AG10803 (cell line): ENCODE measurements at regions not wholly inside any gene's neighbourhood (a gene's known extent, or its start where the extent isn't known, plus 50 kb on each side); places are given as distances from the start of the nearest gene placed in this dataset.

Source experiments
- DNase-seq: peaks from one replicate; pipeline ENCODE4 v3.0.0; 2010; ENCODE audit warnings: low read depth
- H3K4me3 ChIP-seq: 2 replicates; pipeline ENCODE4 v1.5.1; 2011; ENCODE audit warnings: mild to moderate bottlenecking, low read length, control low read depth
- TF ChIP-seq, protein P1 (sequence below): conservative IDR thresholded peaks from 2 replicates; pipeline ENCODE4 v1.5.1; 2011; ENCODE audit warnings: mild to moderate bottlenecking, low read length, control low read depth, inconsistent platforms

GRCh38 chr16:64172226-64172625 is 949.6 kb downstream of the CDH11 start:
- H3K4me3 ChIP-seq, result no peak overlapping the region
- TF ChIP-seq, protein P1, sequence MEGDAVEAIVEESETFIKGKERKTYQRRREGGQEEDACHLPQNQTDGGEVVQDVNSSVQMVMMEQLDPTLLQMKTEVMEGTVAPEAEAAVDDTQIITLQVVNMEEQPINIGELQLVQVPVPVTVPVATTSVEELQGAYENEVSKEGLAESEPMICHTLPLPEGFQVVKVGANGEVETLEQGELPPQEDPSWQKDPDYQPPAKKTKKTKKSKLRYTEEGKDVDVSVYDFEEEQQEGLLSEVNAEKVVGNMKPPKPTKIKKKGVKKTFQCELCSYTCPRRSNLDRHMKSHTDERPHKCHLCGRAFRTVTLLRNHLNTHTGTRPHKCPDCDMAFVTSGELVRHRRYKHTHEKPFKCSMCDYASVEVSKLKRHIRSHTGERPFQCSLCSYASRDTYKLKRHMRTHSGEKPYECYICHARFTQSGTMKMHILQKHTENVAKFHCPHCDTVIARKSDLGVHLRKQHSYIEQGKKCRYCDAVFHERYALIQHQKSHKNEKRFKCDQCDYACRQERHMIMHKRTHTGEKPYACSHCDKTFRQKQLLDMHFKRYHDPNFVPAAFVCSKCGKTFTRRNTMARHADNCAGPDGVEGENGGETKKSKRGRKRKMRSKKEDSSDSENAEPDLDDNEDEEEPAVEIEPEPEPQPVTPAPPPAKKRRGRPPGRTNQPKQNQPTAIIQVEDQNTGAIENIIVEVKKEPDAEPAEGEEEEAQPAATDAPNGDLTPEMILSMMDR, result no peak
- no peak for DNase-seq

DNA sequence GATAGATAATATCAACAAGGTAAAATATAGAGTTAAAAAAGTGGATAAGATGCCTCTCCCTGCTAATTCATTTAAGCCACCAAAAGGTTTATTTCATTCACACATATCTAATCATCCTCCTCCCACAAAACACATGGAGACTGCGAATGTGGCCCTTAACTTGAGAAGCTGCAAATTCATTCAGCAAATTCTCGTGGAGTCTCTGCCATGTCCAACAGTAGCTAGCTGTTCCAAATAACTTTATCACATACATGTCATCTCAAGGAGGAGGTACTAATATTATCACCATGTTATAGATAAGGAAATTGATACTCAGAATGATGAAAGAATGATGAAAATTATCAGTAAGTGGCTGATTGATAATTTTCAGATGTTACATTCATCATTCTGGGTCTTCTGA is 950.2 kb downstream of the CDH11 start:
- TF ChIP-seq, protein P1, result no peak
- no peak overlapping the region for H3K4me3 ChIP-seq
- DNase-seq, result no peak

GRCh38 chr16:64168371-64168770 is 953.5 kb downstream of the CDH11 start:
- TF ChIP-seq, protein P1, result no peak
- DNase-seq, result no peak
- H3K4me3 ChIP-seq, result no peak overlapping the region

- TF ChIP-seq, protein P1, result no peak
- DNase-seq, result no peak
- H3K4me3 ChIP-seq, result no peak overlapping the region
Measured at GRCh38 chr16:64167936-64168335, 953.9 kb downstream of the CDH11 start.

- no peak overlapping the region for H3K4me3 ChIP-seq
- TF ChIP-seq, protein P1, result no peak
- DNase-seq, result no peak
Measured at GRCh38 chr16:64165368-64165767, 956.5 kb downstream of the CDH11 start.

DNA sequence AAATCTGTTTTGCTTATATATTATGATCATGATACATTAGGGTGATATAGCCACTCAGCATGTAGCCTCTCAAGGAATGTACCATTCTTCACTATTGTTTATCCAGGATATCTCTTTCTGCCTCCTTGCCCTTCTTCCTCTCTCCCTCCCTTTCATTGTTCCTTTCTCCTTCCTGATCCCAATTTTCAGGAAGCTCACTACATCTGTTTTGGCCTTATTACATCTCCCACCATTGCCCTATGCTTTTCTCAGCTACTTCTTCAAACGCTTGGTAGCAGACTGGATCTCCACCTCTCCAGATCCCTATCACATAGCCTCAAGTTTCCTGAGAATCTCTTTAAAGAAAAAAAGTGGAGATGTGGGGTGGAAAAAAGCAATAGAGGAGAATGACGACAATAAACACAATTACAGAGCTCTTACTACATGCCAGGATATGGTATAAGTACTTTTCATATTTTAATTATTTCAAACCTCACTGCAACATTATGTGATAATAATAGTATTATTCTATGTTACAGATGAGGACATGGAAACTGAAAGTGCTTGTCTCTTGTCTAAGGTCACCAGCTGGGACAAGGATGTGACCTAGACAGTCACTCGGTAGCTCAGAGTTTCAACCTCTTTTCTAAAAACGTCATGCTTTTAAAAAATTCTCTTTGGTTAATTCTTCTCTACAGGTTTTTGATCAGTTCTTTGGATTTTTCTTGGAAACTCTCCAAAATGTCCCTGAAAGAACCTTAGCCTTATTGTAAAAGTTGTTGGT is 959.1 kb downstream of the CDH11 start:
- TF ChIP-seq, protein P1, result no peak
- DNase-seq, result no peak
- no peak overlapping the region for H3K4me3 ChIP-seq

DNA sequence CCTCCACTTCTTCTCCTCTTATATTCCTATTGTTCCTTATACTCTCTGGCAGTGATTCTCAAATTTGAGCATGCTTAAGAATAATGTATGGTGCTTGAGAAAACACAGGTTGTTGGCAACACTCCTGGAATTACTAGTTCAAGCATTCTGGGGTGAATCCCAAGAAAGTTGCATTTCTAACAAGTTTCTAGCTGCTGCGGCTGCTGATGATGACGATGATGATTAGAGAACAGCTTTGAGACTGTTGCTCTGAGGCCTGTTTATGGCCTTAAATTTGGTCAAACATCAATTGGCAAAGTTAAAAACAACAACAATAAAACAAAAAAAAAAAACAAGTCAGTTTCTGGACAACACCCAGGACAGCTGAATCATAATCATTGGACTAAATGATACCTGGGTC is 961.9 kb downstream of the CDH11 start:
- no peak overlapping the region for H3K4me3 ChIP-seq
- TF ChIP-seq, protein P1, result no peak
- DNase-seq, result peak; percentile 60
